ENCODE measurements at regions not wholly inside any gene's neighbourhood (a gene's known extent, or its start where the extent isn't known, plus 50 kb on each side); places are given as distances from the start of the nearest gene placed in this dataset.

- no peaks in the 10 kb centered on the region for H4K20me1 ChIP-seq (ENCODE audit: insufficient read depth, low read length)
- no peaks in the 10 kb centered on the region for H3K27me3 ChIP-seq (ENCODE audit: insufficient read depth, low read length)
- Mint-ChIP-seq H3K4me1 (ENCODE audit: low read depth, unreplicated experiment) (no peaks in the 10 kb centered on the region), H3K9me3 (ENCODE audit: unreplicated experiment) (peaks cover 11% of the 10 kb centered on the region), H3K27me3 (ENCODE audit: low read depth, unreplicated experiment) (no peaks in the 10 kb centered on the region), H3K4me3 (ENCODE audit: unreplicated experiment) (no peak overlapping the region), H3K36me3 (ENCODE audit: low read depth, unreplicated experiment) (no peaks in the 10 kb centered on the region), H3K27ac (ENCODE audit: unreplicated experiment) (no peak overlapping the region)
- no peak overlapping the region for H3K27ac ChIP-seq (ENCODE audit: low read depth, low read length)
- no peak overlapping the region for H3K4me2 ChIP-seq (ENCODE audit: low read length)
- TF ChIP-seq, protein P1, sequence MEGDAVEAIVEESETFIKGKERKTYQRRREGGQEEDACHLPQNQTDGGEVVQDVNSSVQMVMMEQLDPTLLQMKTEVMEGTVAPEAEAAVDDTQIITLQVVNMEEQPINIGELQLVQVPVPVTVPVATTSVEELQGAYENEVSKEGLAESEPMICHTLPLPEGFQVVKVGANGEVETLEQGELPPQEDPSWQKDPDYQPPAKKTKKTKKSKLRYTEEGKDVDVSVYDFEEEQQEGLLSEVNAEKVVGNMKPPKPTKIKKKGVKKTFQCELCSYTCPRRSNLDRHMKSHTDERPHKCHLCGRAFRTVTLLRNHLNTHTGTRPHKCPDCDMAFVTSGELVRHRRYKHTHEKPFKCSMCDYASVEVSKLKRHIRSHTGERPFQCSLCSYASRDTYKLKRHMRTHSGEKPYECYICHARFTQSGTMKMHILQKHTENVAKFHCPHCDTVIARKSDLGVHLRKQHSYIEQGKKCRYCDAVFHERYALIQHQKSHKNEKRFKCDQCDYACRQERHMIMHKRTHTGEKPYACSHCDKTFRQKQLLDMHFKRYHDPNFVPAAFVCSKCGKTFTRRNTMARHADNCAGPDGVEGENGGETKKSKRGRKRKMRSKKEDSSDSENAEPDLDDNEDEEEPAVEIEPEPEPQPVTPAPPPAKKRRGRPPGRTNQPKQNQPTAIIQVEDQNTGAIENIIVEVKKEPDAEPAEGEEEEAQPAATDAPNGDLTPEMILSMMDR (IDR thresholded peaks at IDR 0.05; ENCODE audit: insufficient read depth, low read depth, low read length) = no peak
- TF ChIP-seq EZH2 (IDR thresholded peaks at IDR 0.05; ENCODE audit: insufficient read depth, low read length) = no peak
- H3K4me1 ChIP-seq (ENCODE audit: insufficient read depth, low read length) = no peaks in the 10 kb centered on the region
- H3K9ac ChIP-seq (ENCODE audit: low read length) = no peak overlapping the region
- DNase-seq (ENCODE audit: low read depth) = no peak
- no peaks in the 10 kb centered on the region for H3K79me2 ChIP-seq (ENCODE audit: insufficient read depth, low read length)
- H3K4me3 ChIP-seq (ENCODE audit: insufficient read depth, low read depth, low read length) = no peak overlapping the region
- H2AFZ ChIP-seq (ENCODE audit: low read depth, low read length) = no peak overlapping the region
- H3K9me3 ChIP-seq (ENCODE audit: insufficient read depth, low read depth, low read length) = no peaks in the 10 kb centered on the region
- no peaks in the 10 kb centered on the region for H3K36me3 ChIP-seq (ENCODE audit: insufficient read depth, low read length)
- no peak for FAIRE-seq
These were observed 194.6 kb upstream of the ZC3H12C start for GRCh38 chr11:109898592-109898991.

GRCh38 chr11:109902764-109903433 is 190.3 kb upstream of the ZC3H12C start:
- Histone ChIP-seq H3K9ac (ENCODE audit: low read length) (no peak overlapping the region), H3K36me3 (ENCODE audit: insufficient read depth, low read length) (no peaks in the 10 kb centered on the region), H4K20me1 (ENCODE audit: insufficient read depth, low read length) (no peaks in the 10 kb centered on the region), H3K4me2 (ENCODE audit: low read length) (no peak overlapping the region), H2AFZ (ENCODE audit: low read depth, low read length) (no peak overlapping the region), H3K4me1 (ENCODE audit: insufficient read depth, low read length) (no peaks in the 10 kb centered on the region), H3K27me3 (ENCODE audit: insufficient read depth, low read length) (no peaks in the 10 kb centered on the region), H3K27ac (ENCODE audit: low read depth, low read length) (no peak overlapping the region), H3K9me3 (ENCODE audit: insufficient read depth, low read depth, low read length) (no peaks in the 10 kb centered on the region), H3K4me3 (ENCODE audit: insufficient read depth, low read depth, low read length) (no peak overlapping the region), H3K79me2 (ENCODE audit: insufficient read depth, low read length) (no peaks in the 10 kb centered on the region)
- H3K36me3 Mint-ChIP-seq (ENCODE audit: low read depth, unreplicated experiment) = no peaks in the 10 kb centered on the region
- H3K27ac Mint-ChIP-seq (ENCODE audit: unreplicated experiment) = no peak overlapping the region
- peaks cover 11% of the 10 kb centered on the region for H3K9me3 Mint-ChIP-seq (ENCODE audit: unreplicated experiment)
- H3K4me3 Mint-ChIP-seq (ENCODE audit: unreplicated experiment) = no peak overlapping the region
- H3K4me1 Mint-ChIP-seq (ENCODE audit: low read depth, unreplicated experiment) = no peaks in the 10 kb centered on the region
- no peak for FAIRE-seq
- no peaks in the 10 kb centered on the region for H3K27me3 Mint-ChIP-seq (ENCODE audit: low read depth, unreplicated experiment)
- DNase-seq (ENCODE audit: low read depth) = no peak
- TF ChIP-seq EZH2 (IDR thresholded peaks at IDR 0.05; ENCODE audit: insufficient read depth, low read length) = no peak
- TF ChIP-seq, protein P1 (IDR thresholded peaks at IDR 0.05; ENCODE audit: insufficient read depth, low read depth, low read length) = no peak

DNA sequence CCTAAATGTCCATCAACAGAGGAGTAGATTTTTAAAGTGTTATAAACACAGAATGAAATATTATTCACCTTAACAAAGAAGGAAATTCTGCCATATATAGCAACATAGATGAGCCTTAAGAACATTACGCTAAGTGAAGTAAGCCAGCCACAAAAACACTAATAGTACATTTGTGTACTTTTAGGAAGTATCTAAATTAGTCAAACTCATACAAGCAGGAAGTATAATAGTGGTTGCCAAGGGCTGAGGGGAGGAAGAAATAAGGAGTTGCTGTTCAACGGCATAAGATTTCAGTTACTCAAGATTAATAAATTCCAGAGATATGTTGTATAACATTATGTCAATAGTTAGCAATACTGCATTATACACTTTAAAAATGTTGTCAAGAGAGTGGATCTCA is 181.7 kb upstream of the ZC3H12C start:
- no peak overlapping the region for H3K4me3 ChIP-seq (ENCODE audit: insufficient read depth, low read depth, low read length)
- FAIRE-seq (peak; percentile 20), DNase-seq (ENCODE audit: low read depth) (no peak)
- H3K9ac ChIP-seq (ENCODE audit: low read length) = no peak overlapping the region
- H3K27ac ChIP-seq (ENCODE audit: low read depth, low read length) = no peak overlapping the region
- no peaks in the 10 kb centered on the region for H3K36me3 ChIP-seq (ENCODE audit: insufficient read depth, low read length)
- H3K4me1 ChIP-seq (ENCODE audit: insufficient read depth, low read length) = no peaks in the 10 kb centered on the region
- no peaks in the 10 kb centered on the region for H4K20me1 ChIP-seq (ENCODE audit: insufficient read depth, low read length)
- H3K27me3 ChIP-seq (ENCODE audit: insufficient read depth, low read length) = no peaks in the 10 kb centered on the region
- Mint-ChIP-seq H3K27me3 (ENCODE audit: low read depth, unreplicated experiment) (no peaks in the 10 kb centered on the region), H3K4me3 (ENCODE audit: unreplicated experiment) (no peak overlapping the region), H3K9me3 (ENCODE audit: unreplicated experiment) (no peaks in the 10 kb centered on the region), H3K27ac (ENCODE audit: unreplicated experiment) (no peak overlapping the region), H3K4me1 (ENCODE audit: low read depth, unreplicated experiment) (peaks cover 5% of the 10 kb centered on the region), H3K36me3 (ENCODE audit: low read depth, unreplicated experiment) (no peaks in the 10 kb centered on the region)
- H3K9me3 ChIP-seq (ENCODE audit: insufficient read depth, low read depth, low read length) = no peaks in the 10 kb centered on the region
- no peaks in the 10 kb centered on the region for H3K79me2 ChIP-seq (ENCODE audit: insufficient read depth, low read length)
- no peak for TF ChIP-seq EZH2 (IDR thresholded peaks at IDR 0.05; ENCODE audit: insufficient read depth, low read length)
- TF ChIP-seq, protein P1 (IDR thresholded peaks at IDR 0.05; ENCODE audit: insufficient read depth, low read depth, low read length) = no peak
- no peak overlapping the region for H3K4me2 ChIP-seq (ENCODE audit: low read length)
- no peak overlapping the region for H2AFZ ChIP-seq (ENCODE audit: low read depth, low read length)
